HepG2 (cell line): ENCODE measurements at regions not wholly inside any gene's neighbourhood (a gene's known extent, or its start where the extent isn't known, plus 50 kb on each side); places are given as distances from the start of the nearest gene placed in this dataset.

Source experiments
- CEBPB ChIP-seq: IDR thresholded peaks from 2 replicates; pipeline ENCODE4 v1.6.1; 2011; ENCODE audit warnings: low read depth, low read length, improper control_type of control experiment, borderline replicate concordance
- MYC ChIP-seq: sonication (generic); formaldehyde crosslinking; IDR thresholded peaks from 2 replicates; pipeline ENCODE4 v1.9.0; 2021; ENCODE audit warnings: missing genetic modification reagents, borderline replicate concordance
- RBAK ChIP-seq: sonication (generic); formaldehyde crosslinking; IDR thresholded peaks from 2 replicates; pipeline ENCODE4 v1.5.1; 2020; ENCODE audit warnings: mild to moderate bottlenecking, missing genetic modification reagents
- ZFAT ChIP-seq: sonication (generic); formaldehyde crosslinking; conservative IDR thresholded peaks from 2 replicates; pipeline ENCODE4 v1.8.1; 2023; ENCODE audit warnings: missing genetic modification reagents, inconsistent platforms
- ZNF232 ChIP-seq: sonication (generic); formaldehyde crosslinking; IDR thresholded peaks from 2 replicates; pipeline ENCODE4 v1.4.0; 2020; ENCODE audit warnings: missing genetic modification reagents, borderline replicate concordance
- TF ChIP-seq, protein P1 (sequence below): sonication (generic); formaldehyde crosslinking; IDR thresholded peaks from 2 replicates; pipeline ENCODE4 v1.4.0; 2020; ENCODE audit warnings: missing genetic modification reagents

- no peak for TF ChIP-seq MYC (CRISPR knock-in tag)
- no peak for TF ChIP-seq RBAK (CRISPR knock-in tag)
- TF ChIP-seq ZFAT, result no peak
- no peak for TF ChIP-seq CEBPB
- TF ChIP-seq, protein P1, sequence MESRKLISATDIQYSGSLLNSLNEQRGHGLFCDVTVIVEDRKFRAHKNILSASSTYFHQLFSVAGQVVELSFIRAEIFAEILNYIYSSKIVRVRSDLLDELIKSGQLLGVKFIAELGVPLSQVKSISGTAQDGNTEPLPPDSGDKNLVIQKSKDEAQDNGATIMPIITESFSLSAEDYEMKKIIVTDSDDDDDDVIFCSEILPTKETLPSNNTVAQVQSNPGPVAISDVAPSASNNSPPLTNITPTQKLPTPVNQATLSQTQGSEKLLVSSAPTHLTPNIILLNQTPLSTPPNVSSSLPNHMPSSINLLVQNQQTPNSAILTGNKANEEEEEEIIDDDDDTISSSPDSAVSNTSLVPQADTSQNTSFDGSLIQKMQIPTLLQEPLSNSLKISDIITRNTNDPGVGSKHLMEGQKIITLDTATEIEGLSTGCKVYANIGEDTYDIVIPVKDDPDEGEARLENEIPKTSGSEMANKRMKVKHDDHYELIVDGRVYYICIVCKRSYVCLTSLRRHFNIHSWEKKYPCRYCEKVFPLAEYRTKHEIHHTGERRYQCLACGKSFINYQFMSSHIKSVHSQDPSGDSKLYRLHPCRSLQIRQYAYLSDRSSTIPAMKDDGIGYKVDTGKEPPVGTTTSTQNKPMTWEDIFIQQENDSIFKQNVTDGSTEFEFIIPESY (CRISPR knock-in tag), result no peak
- TF ChIP-seq ZNF232, result no peak
Observed at GRCh38 chr9:105150991-105151685, 93.3 kb upstream of the SLC44A1 start.
